ENCODE measurements at regions not wholly inside any gene's neighbourhood (a gene's known extent, or its start where the extent isn't known, plus 50 kb on each side); places are given as distances from the start of the nearest gene placed in this dataset.
A peak's percentile ranks its signal among the peaks of the same experiment; 100 is the strongest.
"Not testable (repeated sequence)": the region's sequence is repeated elsewhere in the genome, so short reads cannot be mapped to it uniquely, and the experiment has no call there.

- DNase-seq: no peak
- H3K9me3 ChIP-seq (replicated peaks; ENCODE audit: control insufficient read depth, low read depth, low read length): no peaks in the 10 kb centered on the region
- no peak overlapping the region for H3K4me3 ChIP-seq (ENCODE audit: low read length)
- no CpG with 5 or more reads among the region's 4 CpGs for WGBS (ENCODE audit: insufficient coverage)
- H3K27ac ChIP-seq (ENCODE audit: low read length): no peak overlapping the region
- no peaks in the 10 kb centered on the region for H3K27me3 ChIP-seq (ENCODE audit: control insufficient read depth, insufficient read depth, low read length)
- no peaks in the 10 kb centered on the region for H3K4me1 ChIP-seq (ENCODE audit: control insufficient read depth, insufficient read depth, low read length)
- H3K36me3 ChIP-seq (ENCODE audit: control insufficient read depth, insufficient read depth, low read length): no peaks in the 10 kb centered on the region
Observed at GRCh38 chr3:27644941-27645340, 77.2 kb downstream of the EOMES start.

GRCh38 chr3:27643355-27643754 is 78.8 kb downstream of the EOMES start:
- DNase-seq: no peak
- no peaks in the 10 kb centered on the region for H3K4me1 ChIP-seq (ENCODE audit: control insufficient read depth, insufficient read depth, low read length)
- no CpG with 5 or more reads among the region's 3 CpGs for WGBS (ENCODE audit: insufficient coverage)

GRCh38 chr3:27642796-27643195 is 79.3 kb downstream of the EOMES start:
- WGBS (ENCODE audit: insufficient coverage): 75% methylated on average over 2 of the region's 5 CpGs

More at GRCh38 chr3:27643355-27643754, 78.8 kb downstream of the EOMES start:
- no peaks in the 10 kb centered on the region for H3K9me3 ChIP-seq (replicated peaks; ENCODE audit: control insufficient read depth, low read depth, low read length)
- no peak overlapping the region for H3K27ac ChIP-seq (ENCODE audit: low read length)
- H3K4me3 ChIP-seq (ENCODE audit: low read length): no peak overlapping the region
- no peaks in the 10 kb centered on the region for H3K27me3 ChIP-seq (ENCODE audit: control insufficient read depth, insufficient read depth, low read length)
- no peaks in the 10 kb centered on the region for H3K36me3 ChIP-seq (ENCODE audit: control insufficient read depth, insufficient read depth, low read length)

GRCh38 chr3:27641888-27642601 is 80.1 kb downstream of the EOMES start:
- no peaks in the 10 kb centered on the region for H3K9me3 ChIP-seq (replicated peaks; ENCODE audit: control insufficient read depth, low read depth, low read length)

More at GRCh38 chr3:27642796-27643195, 79.3 kb downstream of the EOMES start:
- Histone ChIP-seq H3K27ac (ENCODE audit: low read length) (no peak overlapping the region), H3K9me3 (replicated peaks; ENCODE audit: control insufficient read depth, low read depth, low read length) (no peaks in the 10 kb centered on the region), H3K27me3 (ENCODE audit: control insufficient read depth, insufficient read depth, low read length) (no peaks in the 10 kb centered on the region), H3K4me3 (ENCODE audit: low read length) (no peak overlapping the region), H3K36me3 (ENCODE audit: control insufficient read depth, insufficient read depth, low read length) (no peaks in the 10 kb centered on the region), H3K4me1 (ENCODE audit: control insufficient read depth, insufficient read depth, low read length) (no peaks in the 10 kb centered on the region)
- DNase-seq: no peak

GRCh38 chr3:27641271-27641800 is 80.8 kb downstream of the EOMES start:
- WGBS (ENCODE audit: insufficient coverage): no CpG with 5 or more reads among the region's 1 CpG
- Histone ChIP-seq H3K27ac (ENCODE audit: low read length) (no peak overlapping the region), H3K4me3 (ENCODE audit: low read length) (no peak overlapping the region), H3K9me3 (replicated peaks; ENCODE audit: control insufficient read depth, low read depth, low read length) (no peaks in the 10 kb centered on the region), H3K36me3 (ENCODE audit: control insufficient read depth, insufficient read depth, low read length) (no peaks in the 10 kb centered on the region), H3K27me3 (ENCODE audit: control insufficient read depth, insufficient read depth, low read length) (no peaks in the 10 kb centered on the region), H3K4me1 (ENCODE audit: control insufficient read depth, insufficient read depth, low read length) (no peaks in the 10 kb centered on the region)
- no peak for DNase-seq

More at GRCh38 chr3:27641888-27642601, 80.1 kb downstream of the EOMES start:
- Histone ChIP-seq H3K4me1 (ENCODE audit: control insufficient read depth, insufficient read depth, low read length) (no peaks in the 10 kb centered on the region), H3K4me3 (ENCODE audit: low read length) (no peak overlapping the region), H3K27ac (ENCODE audit: low read length) (no peak overlapping the region), H3K27me3 (ENCODE audit: control insufficient read depth, insufficient read depth, low read length) (no peaks in the 10 kb centered on the region), H3K36me3 (ENCODE audit: control insufficient read depth, insufficient read depth, low read length) (no peaks in the 10 kb centered on the region)
- no CpG with 5 or more reads among the region's 5 CpGs for WGBS (ENCODE audit: insufficient coverage)
- DNase-seq: no peak

- H3K4me1 ChIP-seq (ENCODE audit: control insufficient read depth, insufficient read depth, low read length): no peaks in the 10 kb centered on the region
- H3K27me3 ChIP-seq (ENCODE audit: control insufficient read depth, insufficient read depth, low read length): no peaks in the 10 kb centered on the region
- no peak for DNase-seq
- no CpG with 5 or more reads among the region's 2 CpGs for WGBS (ENCODE audit: insufficient coverage)
- H3K36me3 ChIP-seq (ENCODE audit: control insufficient read depth, insufficient read depth, low read length): no peaks in the 10 kb centered on the region
- no peaks in the 10 kb centered on the region for H3K9me3 ChIP-seq (replicated peaks; ENCODE audit: control insufficient read depth, low read depth, low read length)
- no peak overlapping the region for H3K27ac ChIP-seq (ENCODE audit: low read length)
- no peak overlapping the region for H3K4me3 ChIP-seq (ENCODE audit: low read length)
Observed at GRCh38 chr3:27639271-27639670, 82.9 kb downstream of the EOMES start.

- 80% methylated on average over 1 of the region's 6 CpGs for WGBS (ENCODE audit: insufficient coverage)
- Histone ChIP-seq H3K4me3 (ENCODE audit: low read length) (no peak overlapping the region), H3K36me3 (ENCODE audit: control insufficient read depth, insufficient read depth, low read length) (no peaks in the 10 kb centered on the region), H3K4me1 (ENCODE audit: control insufficient read depth, insufficient read depth, low read length) (no peaks in the 10 kb centered on the region), H3K9me3 (replicated peaks; ENCODE audit: control insufficient read depth, low read depth, low read length) (no peaks in the 10 kb centered on the region), H3K27ac (ENCODE audit: low read length) (no peak overlapping the region), H3K27me3 (ENCODE audit: control insufficient read depth, insufficient read depth, low read length) (no peaks in the 10 kb centered on the region)
- DNase-seq: no peak
Observed at GRCh38 chr3:27638594-27638993, 83.5 kb downstream of the EOMES start.

GRCh38 chr3:27637346-27637995 is 84.7 kb downstream of the EOMES start:
- no peaks in the 10 kb centered on the region for H3K27me3 ChIP-seq (ENCODE audit: control insufficient read depth, insufficient read depth, low read length)
- no peak for DNase-seq
- peaks cover 5% of the 10 kb centered on the region for H3K4me1 ChIP-seq (ENCODE audit: control insufficient read depth, insufficient read depth, low read length)
- H3K9me3 ChIP-seq (replicated peaks; ENCODE audit: control insufficient read depth, low read depth, low read length): no peaks in the 10 kb centered on the region
- 86% methylated on average over 8 of the region's 9 CpGs for whole genome bisulfite sequencing (ENCODE audit: insufficient coverage)
- no peaks in the 10 kb centered on the region for H3K36me3 ChIP-seq (ENCODE audit: control insufficient read depth, insufficient read depth, low read length)
- H3K27ac ChIP-seq (ENCODE audit: low read length): no peak overlapping the region
- H3K4me3 ChIP-seq (ENCODE audit: low read length): no peak overlapping the region

GRCh38 chr3:27635006-27635405 is 87.1 kb downstream of the EOMES start:
- not testable (repeated sequence) for H3K36me3 ChIP-seq (ENCODE audit: control insufficient read depth, insufficient read depth, low read length); H3K27ac ChIP-seq (ENCODE audit: low read length); H3K9me3 ChIP-seq (replicated peaks; ENCODE audit: control insufficient read depth, low read depth, low read length); H3K4me1 ChIP-seq (ENCODE audit: control insufficient read depth, insufficient read depth, low read length); H3K27me3 ChIP-seq (ENCODE audit: control insufficient read depth, insufficient read depth, low read length); DNase-seq; H3K4me3 ChIP-seq (ENCODE audit: low read length)
- 85% methylated on average over 3 of the region's 5 CpGs for WGBS (ENCODE audit: insufficient coverage)

- 15% methylated on average over 6 of the region's 6 CpGs for WGBS (ENCODE audit: insufficient coverage)
- no peak for DNase-seq
- Histone ChIP-seq H3K9me3 (replicated peaks; ENCODE audit: control insufficient read depth, low read depth, low read length) (no peaks in the 10 kb centered on the region), H3K4me1 (ENCODE audit: control insufficient read depth, insufficient read depth, low read length) (peaks cover 5% of the 10 kb centered on the region), H3K4me3 (ENCODE audit: low read length) (peak overlapping the region; percentile 58), H3K27ac (ENCODE audit: low read length) (peak overlapping the region; percentile 39), H3K27me3 (ENCODE audit: control insufficient read depth, insufficient read depth, low read length) (no peaks in the 10 kb centered on the region), H3K36me3 (ENCODE audit: control insufficient read depth, insufficient read depth, low read length) (no peaks in the 10 kb centered on the region)
Observed at GRCh38 chr3:27633224-27633545, 88.9 kb downstream of the EOMES start.

Data from muscle of leg (tissue), 3 donors.